ENCODE measurements at regions not wholly inside any gene's neighbourhood (a gene's known extent, or its start where the extent isn't known, plus 50 kb on each side); places are given as distances from the start of the nearest gene placed in this dataset.
"Not testable (repeated sequence)": the region's sequence is repeated elsewhere in the genome, so short reads cannot be mapped to it uniquely, and the experiment has no call there.

- DNase-seq (ENCODE audit: low read depth in 1 of 2, low spot score in 1 of 2): no peak
Measured at GRCh38 chr6:134415194-134415593, 97.3 kb upstream of the SGK1 start.

DNA sequence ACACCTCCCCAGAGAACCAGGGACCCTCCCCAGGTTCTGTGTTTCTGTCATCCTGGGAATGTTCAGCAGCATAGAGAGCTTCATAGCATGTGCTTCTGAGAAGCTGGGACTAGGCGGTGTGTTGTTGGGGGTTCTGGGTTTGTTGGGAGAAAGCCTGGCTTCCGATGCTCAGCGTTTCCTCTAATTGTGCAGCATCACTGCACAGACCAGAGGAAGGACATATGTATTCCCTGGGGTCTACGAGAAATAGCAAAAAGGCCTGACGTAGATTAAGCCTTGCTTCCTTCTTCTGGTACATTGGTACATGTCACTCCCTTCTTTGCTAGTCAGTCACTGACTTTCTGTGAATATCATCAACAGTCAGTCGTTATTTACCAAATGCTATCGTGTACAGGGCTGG, 96.9 kb upstream of the SGK1 start:
- DNase-seq (ENCODE audit: low read depth in 1 of 2, low spot score in 1 of 2): no peak

GRCh38 chr6:134413241-134413643, 95.3 kb upstream of the SGK1 start:
- DNase-seq (ENCODE audit: low read depth in 1 of 2, low spot score in 1 of 2): no peak

DNA sequence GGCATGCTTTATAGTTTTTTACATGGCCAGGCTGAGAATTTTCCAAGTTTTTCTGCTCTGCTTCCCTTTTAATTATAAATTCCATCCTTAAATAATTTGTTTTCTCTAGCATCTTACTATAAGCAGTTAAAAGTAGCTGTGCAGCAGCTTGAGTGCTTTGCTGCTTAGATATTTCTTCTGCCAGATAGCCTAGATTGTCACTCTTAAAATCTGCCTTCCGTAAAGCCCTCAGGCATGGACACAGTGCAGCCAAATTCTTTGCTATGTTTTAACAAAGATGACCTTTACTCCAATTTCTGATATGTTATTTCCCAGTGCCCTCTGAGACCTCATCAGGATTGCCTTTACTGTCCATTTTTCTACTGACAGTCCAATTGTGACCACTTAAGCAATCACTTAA, 92.6 kb upstream of the SGK1 start:
- no peak for DNase-seq (ENCODE audit: low read depth in 1 of 2, low spot score in 1 of 2)

DNA sequence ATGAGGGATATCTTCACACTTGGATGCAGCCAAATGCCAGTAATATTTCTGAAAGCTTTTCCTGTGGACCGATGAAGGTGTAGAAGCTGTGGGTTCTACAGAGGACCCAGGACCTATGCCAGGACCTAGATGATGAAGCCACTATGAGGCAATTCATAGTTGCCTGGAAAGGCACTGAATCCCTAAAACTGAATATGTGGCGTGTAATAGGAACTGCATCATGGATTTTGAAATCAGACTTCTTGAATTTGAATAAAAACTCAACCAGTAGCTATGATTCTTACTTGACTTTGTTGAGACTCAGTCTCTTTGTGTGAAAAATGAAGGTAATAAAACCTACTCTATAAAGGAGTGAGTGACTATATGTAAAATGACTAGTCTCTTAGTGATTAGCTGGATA, 89.9 kb upstream of the SGK1 start:
- DNase-seq (ENCODE audit: low read depth in 1 of 2, low spot score in 1 of 2): no peak

GRCh38 chr6:134406311-134406710, 88.4 kb upstream of the SGK1 start:
- no peak for DNase-seq (ENCODE audit: low read depth in 1 of 2, low spot score in 1 of 2)

- DNase-seq (ENCODE audit: low read depth in 1 of 2, low spot score in 1 of 2): no peak
Measured at GRCh38 chr6:134405386-134406087, 87.6 kb upstream of the SGK1 start.

GRCh38 chr6:134403312-134403711, 85.4 kb upstream of the SGK1 start:
- not testable (repeated sequence) for DNase-seq (ENCODE audit: low read depth in 1 of 2, low spot score in 1 of 2)

DNA sequence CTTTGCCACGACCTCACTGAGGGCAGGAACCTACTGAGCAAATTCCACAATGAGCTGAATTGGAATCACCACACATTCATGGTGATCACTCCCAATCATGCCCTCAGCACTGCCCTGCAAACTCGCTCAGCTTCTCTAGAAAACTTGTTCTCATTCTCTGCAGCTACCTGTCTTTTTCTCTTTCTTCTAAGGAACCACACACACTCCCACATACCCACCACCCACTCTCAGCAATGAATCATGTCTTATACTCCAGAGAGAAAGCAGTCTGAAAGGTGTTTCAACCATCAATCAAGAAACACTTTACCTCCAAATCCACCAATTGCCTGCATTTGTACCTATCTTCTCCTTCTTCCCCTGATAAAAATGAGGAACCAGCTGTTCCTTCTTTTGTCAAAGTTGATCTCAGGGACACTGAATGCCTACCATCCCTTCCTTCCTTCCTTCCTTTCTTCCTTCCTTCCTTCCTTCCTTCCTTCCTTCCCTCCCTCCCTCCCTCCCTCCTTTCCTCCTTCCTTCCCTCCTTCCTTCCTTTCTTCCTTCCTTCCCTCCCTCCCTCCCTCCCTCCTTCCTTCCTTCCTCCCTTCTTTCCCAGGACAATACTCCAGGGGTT, 84.6 kb upstream of the SGK1 start:
- DNase-seq (ENCODE audit: low read depth in 1 of 2, low spot score in 1 of 2): no peak

GRCh38 chr6:134400941-134401340, 83.0 kb upstream of the SGK1 start:
- no peak for DNase-seq (ENCODE audit: low read depth in 1 of 2, low spot score in 1 of 2)

- no peak for DNase-seq (ENCODE audit: low read depth in 1 of 2, low spot score in 1 of 2)
Measured at GRCh38 chr6:134398453-134398852, 80.5 kb upstream of the SGK1 start.

DNA sequence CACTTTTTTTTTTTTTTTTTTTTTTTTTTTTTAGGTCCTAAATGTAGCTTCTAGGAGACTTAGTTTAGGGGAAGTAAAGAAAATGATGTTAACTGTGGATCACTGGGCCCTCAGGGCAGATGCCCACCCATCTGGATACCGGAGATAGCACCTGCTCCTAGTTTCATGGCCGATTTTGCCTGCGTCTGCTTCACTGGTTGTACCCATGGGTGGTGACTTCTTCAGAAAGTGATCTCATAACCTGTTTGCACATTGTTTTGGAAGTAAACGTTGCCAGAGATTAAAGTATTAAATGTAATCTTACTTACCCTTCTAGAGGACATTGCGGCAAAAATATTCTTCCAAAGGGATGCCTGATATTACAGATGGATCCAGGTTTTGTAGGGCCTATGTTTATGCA, 79.8 kb upstream of the SGK1 start:
- no peak for DNase-seq (ENCODE audit: low read depth in 1 of 2, low spot score in 1 of 2)

GRCh38 chr6:134394905-134395304, 77.0 kb upstream of the SGK1 start:
- no peak for DNase-seq (ENCODE audit: low read depth in 1 of 2, low spot score in 1 of 2)

DNA sequence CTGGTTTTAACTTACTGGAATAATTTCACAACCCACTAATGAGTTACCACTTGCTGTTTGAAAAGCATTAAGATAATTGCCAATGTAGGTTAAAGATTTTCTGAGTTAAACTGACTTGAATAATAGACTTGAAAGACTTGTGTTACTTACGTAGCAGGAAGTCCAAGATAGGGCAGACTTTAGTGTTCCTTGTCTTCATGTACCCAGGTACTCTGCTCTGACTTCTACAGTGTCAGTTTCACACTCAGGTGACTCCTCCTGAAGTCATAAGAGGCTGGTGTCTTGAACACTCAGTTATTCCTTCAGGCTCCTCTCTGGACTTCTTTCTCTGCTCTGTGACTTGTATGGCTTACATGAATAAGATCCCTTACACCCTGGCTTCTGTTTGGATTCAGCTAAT, 76.3 kb upstream of the SGK1 start:
- DNase-seq (ENCODE audit: low read depth in 1 of 2, low spot score in 1 of 2): no peak

- DNase-seq (ENCODE audit: low read depth in 1 of 2, low spot score in 1 of 2): no peak
Measured at GRCh38 chr6:134391205-134391604, 73.3 kb upstream of the SGK1 start.

DNA sequence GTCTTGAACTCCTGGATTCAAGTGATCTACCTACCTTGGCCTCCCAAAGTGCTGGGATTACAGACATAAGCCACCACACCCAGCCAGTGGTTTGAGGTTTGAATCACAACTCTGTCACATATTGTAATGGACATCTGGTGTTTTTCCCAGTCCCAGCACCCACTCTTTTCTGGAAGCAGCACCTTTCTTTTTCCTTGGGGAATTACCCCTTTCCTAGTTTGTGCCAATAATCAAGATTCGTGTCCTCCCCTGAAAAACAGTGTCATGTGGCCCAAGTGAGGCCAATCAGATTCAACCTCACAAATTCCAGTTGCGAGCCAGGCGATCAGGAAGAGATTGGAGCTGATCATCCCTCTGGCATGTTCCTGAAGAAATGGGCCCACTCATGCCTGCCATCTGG, 71.7 kb upstream of the SGK1 start:
- no peak for DNase-seq (ENCODE audit: low read depth in 1 of 2, low spot score in 1 of 2)

GRCh38 chr6:134389129-134389528, 71.2 kb upstream of the SGK1 start:
- DNase-seq (ENCODE audit: low read depth in 1 of 2, low spot score in 1 of 2): no peak

DNA sequence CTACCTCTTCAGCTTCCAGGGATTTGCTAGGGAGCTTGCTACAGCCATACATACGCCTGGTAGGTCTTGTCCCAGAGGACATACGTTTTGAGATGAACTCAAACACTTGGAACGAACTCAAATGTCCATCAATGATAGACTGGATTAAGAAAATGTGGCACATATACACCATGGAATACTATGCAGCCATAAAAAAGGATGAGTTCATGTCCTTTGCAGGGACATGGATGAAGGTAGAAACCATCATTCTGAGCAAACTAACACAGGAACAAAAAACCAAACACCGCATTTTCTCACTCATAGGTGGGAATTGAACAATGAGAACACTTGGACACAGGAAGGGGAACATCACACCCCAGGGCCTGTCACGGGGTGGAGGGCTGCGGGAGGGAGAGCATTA, 68.6 kb upstream of the SGK1 start:
- DNase-seq (ENCODE audit: low read depth in 1 of 2, low spot score in 1 of 2): not testable (repeated sequence)

DNA sequence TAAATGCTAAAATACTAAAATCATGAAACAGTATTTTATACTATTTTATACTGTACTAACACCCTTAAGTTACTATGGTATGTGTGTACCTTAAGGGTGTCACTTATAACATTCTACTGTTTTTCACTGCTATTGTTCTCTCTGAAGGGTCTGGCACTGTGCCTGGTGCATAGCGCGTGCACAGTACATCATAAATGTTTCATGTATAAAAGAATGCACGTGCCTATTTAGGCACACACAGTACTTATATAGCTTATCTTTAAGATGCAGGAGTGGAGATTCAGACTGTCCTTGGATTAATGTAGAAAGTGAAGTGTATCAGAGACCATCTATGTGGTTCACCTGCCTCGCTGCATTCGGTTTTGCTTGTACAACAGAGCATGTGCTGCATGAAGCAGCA, 64.0 kb upstream of the SGK1 start:
- no peak for DNase-seq (ENCODE audit: low read depth in 1 of 2, low spot score in 1 of 2)

DNA sequence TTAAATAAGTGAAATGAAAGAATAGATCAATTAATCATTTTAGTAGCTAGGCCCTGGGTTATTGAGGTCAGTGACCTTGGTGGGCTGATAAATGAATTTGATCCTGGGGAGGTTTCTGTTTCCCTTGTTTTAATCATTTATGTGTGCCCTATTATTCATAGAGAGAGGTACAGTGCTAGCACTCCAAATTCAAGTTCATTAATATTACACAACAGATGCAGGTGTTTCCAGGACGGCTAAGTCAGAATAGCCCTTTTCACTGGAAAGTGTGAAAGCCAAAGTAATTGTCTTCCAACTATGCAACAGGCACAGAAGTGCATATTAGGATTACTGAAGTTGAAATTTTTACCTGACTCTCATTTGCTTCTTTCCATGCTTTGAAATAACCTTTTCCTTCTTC, 61.7 kb upstream of the SGK1 start:
- no peak for DNase-seq (ENCODE audit: low read depth in 1 of 2, low spot score in 1 of 2)

DNA sequence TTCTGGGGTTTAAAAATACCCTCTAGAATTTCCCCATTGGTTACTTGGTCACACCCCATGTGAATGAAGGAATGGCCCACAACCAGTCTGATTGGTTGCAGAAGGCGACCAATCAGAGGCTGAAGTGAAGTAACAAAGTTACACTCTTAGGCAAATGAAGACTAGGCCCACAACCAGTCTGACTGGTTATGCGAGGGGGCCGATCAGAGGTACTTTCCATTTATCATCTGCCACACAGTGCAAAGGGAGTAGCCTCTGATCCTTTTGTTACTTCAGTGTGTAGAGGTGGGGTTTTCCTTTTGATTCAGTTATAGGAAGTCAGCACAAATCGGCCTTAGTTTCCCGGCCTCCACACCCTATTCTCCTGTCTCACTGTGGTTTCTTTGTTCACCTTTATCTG, 61.2 kb upstream of the SGK1 start:
- no peak for DNase-seq (ENCODE audit: low read depth in 1 of 2, low spot score in 1 of 2)

DNA sequence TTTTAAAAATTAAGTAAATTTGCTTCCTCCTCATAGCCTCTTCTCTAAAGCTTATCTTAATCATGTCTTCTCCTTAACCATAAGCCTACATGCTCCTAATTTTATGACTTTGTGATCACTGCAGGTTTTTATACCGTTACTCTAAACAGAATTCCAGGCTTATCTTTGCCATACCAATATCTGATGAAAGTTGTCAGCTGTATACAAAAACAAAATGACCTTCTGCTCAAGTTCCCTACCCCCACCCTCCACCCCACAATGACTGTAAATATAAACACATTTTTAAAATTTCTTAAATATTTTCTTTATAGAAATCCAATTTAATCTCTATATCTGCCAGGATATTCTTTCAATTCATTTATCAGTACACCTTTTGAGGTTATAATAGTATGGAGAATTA, 60.5 kb upstream of the SGK1 start:
- no peak for DNase-seq (ENCODE audit: low read depth in 1 of 2, low spot score in 1 of 2)

- DNase-seq (ENCODE audit: low read depth in 1 of 2, low spot score in 1 of 2): no peak
Measured at GRCh38 chr6:134376785-134377184, 58.9 kb upstream of the SGK1 start.
